ENCODE measurements at regions not wholly inside any gene's neighbourhood (a gene's known extent, or its start where the extent isn't known, plus 50 kb on each side); places are given as distances from the start of the nearest gene placed in this dataset.

DNA sequence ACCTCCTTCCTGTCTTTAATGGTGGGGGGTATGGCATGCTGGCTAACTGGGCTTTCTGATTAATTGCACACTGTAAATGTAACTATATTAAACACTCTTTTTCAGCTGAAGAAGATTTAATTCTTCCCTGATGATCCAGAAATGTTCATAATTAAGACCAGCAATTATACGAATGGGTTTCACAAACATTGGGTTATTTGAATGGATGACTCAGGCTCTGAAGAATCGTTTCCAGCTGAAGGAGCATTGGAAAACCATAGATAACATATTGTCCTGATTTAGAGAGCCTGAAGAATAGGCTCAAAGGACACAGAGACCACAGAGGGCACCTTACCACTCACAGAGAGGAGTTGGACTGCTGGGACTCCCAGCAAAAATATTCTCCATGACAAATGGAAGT is 130.7 kb upstream of the SSTR4 start (continued):
- TF ChIP-seq, protein P1, sequence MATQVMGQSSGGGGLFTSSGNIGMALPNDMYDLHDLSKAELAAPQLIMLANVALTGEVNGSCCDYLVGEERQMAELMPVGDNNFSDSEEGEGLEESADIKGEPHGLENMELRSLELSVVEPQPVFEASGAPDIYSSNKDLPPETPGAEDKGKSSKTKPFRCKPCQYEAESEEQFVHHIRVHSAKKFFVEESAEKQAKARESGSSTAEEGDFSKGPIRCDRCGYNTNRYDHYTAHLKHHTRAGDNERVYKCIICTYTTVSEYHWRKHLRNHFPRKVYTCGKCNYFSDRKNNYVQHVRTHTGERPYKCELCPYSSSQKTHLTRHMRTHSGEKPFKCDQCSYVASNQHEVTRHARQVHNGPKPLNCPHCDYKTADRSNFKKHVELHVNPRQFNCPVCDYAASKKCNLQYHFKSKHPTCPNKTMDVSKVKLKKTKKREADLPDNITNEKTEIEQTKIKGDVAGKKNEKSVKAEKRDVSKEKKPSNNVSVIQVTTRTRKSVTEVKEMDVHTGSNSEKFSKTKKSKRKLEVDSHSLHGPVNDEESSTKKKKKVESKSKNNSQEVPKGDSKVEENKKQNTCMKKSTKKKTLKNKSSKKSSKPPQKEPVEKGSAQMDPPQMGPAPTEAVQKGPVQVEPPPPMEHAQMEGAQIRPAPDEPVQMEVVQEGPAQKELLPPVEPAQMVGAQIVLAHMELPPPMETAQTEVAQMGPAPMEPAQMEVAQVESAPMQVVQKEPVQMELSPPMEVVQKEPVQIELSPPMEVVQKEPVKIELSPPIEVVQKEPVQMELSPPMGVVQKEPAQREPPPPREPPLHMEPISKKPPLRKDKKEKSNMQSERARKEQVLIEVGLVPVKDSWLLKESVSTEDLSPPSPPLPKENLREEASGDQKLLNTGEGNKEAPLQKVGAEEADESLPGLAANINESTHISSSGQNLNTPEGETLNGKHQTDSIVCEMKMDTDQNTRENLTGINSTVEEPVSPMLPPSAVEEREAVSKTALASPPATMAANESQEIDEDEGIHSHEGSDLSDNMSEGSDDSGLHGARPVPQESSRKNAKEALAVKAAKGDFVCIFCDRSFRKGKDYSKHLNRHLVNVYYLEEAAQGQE (IDR thresholded peaks at IDR 0.05; ENCODE audit: low read depth, low read length), result no peak
- TF ChIP-seq RAD21 (IDR thresholded peaks at IDR 0.05; ENCODE audit: low read length), result no peak
- no peak for TF ChIP-seq GABPA (IDR thresholded peaks at IDR 0.05; ENCODE audit: low read depth)
- TF ChIP-seq, protein P2, sequence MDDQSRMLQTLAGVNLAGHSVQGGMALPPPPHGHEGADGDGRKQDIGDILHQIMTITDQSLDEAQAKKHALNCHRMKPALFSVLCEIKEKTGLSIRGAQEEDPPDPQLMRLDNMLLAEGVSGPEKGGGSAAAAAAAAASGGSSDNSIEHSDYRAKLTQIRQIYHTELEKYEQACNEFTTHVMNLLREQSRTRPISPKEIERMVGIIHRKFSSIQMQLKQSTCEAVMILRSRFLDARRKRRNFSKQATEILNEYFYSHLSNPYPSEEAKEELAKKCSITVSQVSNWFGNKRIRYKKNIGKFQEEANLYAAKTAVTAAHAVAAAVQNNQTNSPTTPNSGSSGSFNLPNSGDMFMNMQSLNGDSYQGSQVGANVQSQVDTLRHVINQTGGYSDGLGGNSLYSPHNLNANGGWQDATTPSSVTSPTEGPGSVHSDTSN (IDR thresholded peaks at IDR 0.05), result no peak
- no peak for TF ChIP-seq RCOR1 (IDR thresholded peaks at IDR 0.05; ENCODE audit: low read length)
- no peak for TF ChIP-seq RXRA (IDR thresholded peaks at IDR 0.05; ENCODE audit: borderline replicate concordance, low read depth)
- no peak for TF ChIP-seq YY1 (IDR thresholded peaks at IDR 0.05; ENCODE audit: low read depth)
- TF ChIP-seq SIN3A (IDR thresholded peaks at IDR 0.05; ENCODE audit: borderline replicate concordance, low read depth, low read length), result no peak
- no peak for TF ChIP-seq CHD2 (IDR thresholded peaks at IDR 0.05; ENCODE audit: low read length, partially characterized antibody)

DNA sequence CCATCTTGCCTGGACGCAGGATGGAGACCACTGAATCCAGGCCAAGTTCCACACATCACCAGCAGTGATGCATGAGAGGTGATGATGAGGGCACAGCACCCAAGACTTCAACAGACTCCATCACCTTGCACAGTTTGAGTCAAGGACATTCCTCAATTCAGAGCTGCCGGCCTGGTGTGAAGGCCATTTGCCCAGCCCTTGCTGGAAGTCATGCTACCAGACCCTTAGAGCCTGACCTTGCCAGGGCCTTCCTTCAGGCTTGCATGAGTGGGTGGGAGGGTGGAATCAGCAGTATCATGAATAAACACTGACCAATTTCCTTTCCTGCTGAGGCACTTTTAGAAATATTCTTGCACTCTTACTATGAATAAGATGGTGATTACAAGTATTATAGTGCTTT is 130.2 kb upstream of the SSTR4 start:
- Histone ChIP-seq H3K36me3 (replicated peaks in 1 of 2; ENCODE audit: control insufficient read depth in 1 of 2, insufficient read depth in 2 of 2, low read length in 1 of 2) (no peaks in the 10 kb centered on the region), H3F3A (replicated peaks; ENCODE audit: insufficient read depth) (no peaks in the 10 kb centered on the region), H3K9ac (no peak overlapping the region), H3K27ac (ENCODE audit: low read depth in 2 of 2, low read length in 1 of 2) (no peak overlapping the region), H3K79me2 (ENCODE audit: insufficient read depth) (no peaks in the 10 kb centered on the region), H3K9me2 (no peaks in the 10 kb centered on the region), H3K27me3 (ENCODE audit: insufficient read depth) (peaks cover 35% of the 10 kb centered on the region), H4K20me1 (ENCODE audit: insufficient read depth) (no peaks in the 10 kb centered on the region), H3K9me3 (no peaks in the 10 kb centered on the region), H2AFZ (ENCODE audit: low read depth) (no peak overlapping the region), H3K4me3 (ENCODE audit: low read depth in 2 of 2, low read length in 1 of 2) (no peak overlapping the region), H3K4me2 (no peak overlapping the region), H3K4me1 (ENCODE audit: control insufficient read depth in 1 of 2, insufficient read depth in 2 of 2, low read depth in 1 of 2, low read length in 1 of 2) (no peaks in the 10 kb centered on the region)
- ChIA-PET POLR2A (no interaction called here), CTCF (no interaction called here)
- WGBS (ENCODE audit: low lambda C conversion rate), result 11% methylated on average over 1 of the region's 2 CpGs
- TF ChIP-seq GATA2 (CRISPR knock-in tag; IDR thresholded peaks at IDR 0.05) (no peak), TEAD4 (IDR thresholded peaks at IDR 0.05; ENCODE audit: borderline replicate concordance, insufficient read depth) (no peak), POLR2AphosphoS5 (IDR thresholded peaks at IDR 0.05; ENCODE audit: low read depth, low read length) (no peak), EZH2phosphoT487 (IDR thresholded peaks at IDR 0.05; ENCODE audit: borderline replicate concordance, low read depth) (no peak), ELF1 (IDR thresholded peaks at IDR 0.05) (no peak), NRF1 (IDR thresholded peaks at IDR 0.05; ENCODE audit: low read depth, low read length) (no peak)
- DNase-seq, result no peak

Measured in SK-N-SH (cell line).